MG63 (cell line): ENCODE measurements at regions not wholly inside any gene's neighbourhood (a gene's known extent, or its start where the extent isn't known, plus 50 kb on each side); places are given as distances from the start of the nearest gene placed in this dataset.

Experiments used
- DNase-seq: peaks from one replicate; pipeline ENCODE4 v3.0.0-alpha.2; 2020
- H3K27me3 ChIP-seq: fragments of 250-450 bp; sonication (Bioruptor Pico); 2 replicates; pipeline ENCODE4 v1.5.1; 2020; ENCODE audit warnings: mild to moderate bottlenecking, moderate library complexity
- H3K36me3 ChIP-seq: fragments of 250-450 bp; sonication (Bioruptor Pico); 2 replicates; pipeline ENCODE4 v1.5.1; 2020; ENCODE audit warnings: mild to moderate bottlenecking, moderate library complexity
- H3K4me3 ChIP-seq: fragments of 250-450 bp; sonication (Bioruptor Pico); 2 replicates; pipeline ENCODE4 v1.5.1; 2020; ENCODE audit warnings: mild to moderate bottlenecking, moderate library complexity
- H3K9me3 ChIP-seq: fragments of 250-450 bp; sonication (Bioruptor Pico); 2 replicates; pipeline ENCODE4 v1.5.1; 2020; ENCODE audit warnings: mild to moderate bottlenecking, moderate library complexity

- no peak for DNase-seq
- Histone ChIP-seq H3K9me3 (no peaks in the 10 kb centered on the region), H3K4me3 (no peak overlapping the region), H3K27me3 (no peaks in the 10 kb centered on the region), H3K36me3 (no peaks in the 10 kb centered on the region)
These were observed 100.4 kb upstream of the SLC44A1 start for GRCh38 chr9:105144076-105144475.

GRCh38 chr9:105144841-105145240 is 99.6 kb upstream of the SLC44A1 start:
- H3K9me3 ChIP-seq = no peaks in the 10 kb centered on the region
- H3K4me3 ChIP-seq = no peak overlapping the region
- H3K27me3 ChIP-seq = no peaks in the 10 kb centered on the region
- no peak for DNase-seq
- H3K36me3 ChIP-seq = no peaks in the 10 kb centered on the region

GRCh38 chr9:105146677-105147076 is 97.8 kb upstream of the SLC44A1 start:
- no peak for DNase-seq
- H3K27me3 ChIP-seq = no peaks in the 10 kb centered on the region
- H3K36me3 ChIP-seq = no peaks in the 10 kb centered on the region
- H3K4me3 ChIP-seq = no peak overlapping the region
- no peaks in the 10 kb centered on the region for H3K9me3 ChIP-seq

- no peaks in the 10 kb centered on the region for H3K27me3 ChIP-seq
- no peak for DNase-seq
- no peaks in the 10 kb centered on the region for H3K36me3 ChIP-seq
- H3K4me3 ChIP-seq = no peak overlapping the region
- H3K9me3 ChIP-seq = no peaks in the 10 kb centered on the region
These were observed 97.2 kb upstream of the SLC44A1 start for GRCh38 chr9:105147110-105147871.

- no peak for DNase-seq
- H3K27me3 ChIP-seq = no peaks in the 10 kb centered on the region
- H3K36me3 ChIP-seq = no peaks in the 10 kb centered on the region
- no peaks in the 10 kb centered on the region for H3K9me3 ChIP-seq
- no peak overlapping the region for H3K4me3 ChIP-seq
These were observed 96.0 kb upstream of the SLC44A1 start for GRCh38 chr9:105148328-105149006.

- Histone ChIP-seq H3K27me3 (no peaks in the 10 kb centered on the region), H3K9me3 (no peaks in the 10 kb centered on the region), H3K36me3 (no peaks in the 10 kb centered on the region), H3K4me3 (no peak overlapping the region)
- DNase-seq = no peak
These were observed 93.3 kb upstream of the SLC44A1 start for GRCh38 chr9:105150991-105151685.

GRCh38 chr9:105151686-105151995 is 92.8 kb upstream of the SLC44A1 start:
- DNase-seq = no peak
- Histone ChIP-seq H3K36me3 (no peaks in the 10 kb centered on the region), H3K27me3 (no peaks in the 10 kb centered on the region), H3K9me3 (no peaks in the 10 kb centered on the region), H3K4me3 (no peak overlapping the region)

- DNase-seq = no peak
- Histone ChIP-seq H3K36me3 (no peaks in the 10 kb centered on the region), H3K27me3 (no peaks in the 10 kb centered on the region), H3K9me3 (no peaks in the 10 kb centered on the region), H3K4me3 (no peak overlapping the region)
These were observed 89.7 kb upstream of the SLC44A1 start for GRCh38 chr9:105154723-105155191.

- Histone ChIP-seq H3K4me3 (no peak overlapping the region), H3K36me3 (no peaks in the 10 kb centered on the region), H3K27me3 (no peaks in the 10 kb centered on the region), H3K9me3 (no peaks in the 10 kb centered on the region)
- DNase-seq = peak; percentile 6
These were observed 87.3 kb upstream of the SLC44A1 start for GRCh38 chr9:105157171-105157583.

GRCh38 chr9:105158020-105158419 is 86.4 kb upstream of the SLC44A1 start:
- DNase-seq = no peak
- Histone ChIP-seq H3K4me3 (no peak overlapping the region), H3K9me3 (no peaks in the 10 kb centered on the region), H3K36me3 (no peaks in the 10 kb centered on the region), H3K27me3 (no peaks in the 10 kb centered on the region)

- Histone ChIP-seq H3K9me3 (no peaks in the 10 kb centered on the region), H3K36me3 (no peaks in the 10 kb centered on the region), H3K4me3 (no peak overlapping the region), H3K27me3 (no peaks in the 10 kb centered on the region)
- no peak for DNase-seq
These were observed 85.6 kb upstream of the SLC44A1 start for GRCh38 chr9:105158898-105159297.

- no peaks in the 10 kb centered on the region for H3K9me3 ChIP-seq
- no peak overlapping the region for H3K4me3 ChIP-seq
- no peak for DNase-seq
- H3K36me3 ChIP-seq = no peaks in the 10 kb centered on the region
- H3K27me3 ChIP-seq = no peaks in the 10 kb centered on the region
These were observed 75.6 kb upstream of the SLC44A1 start for GRCh38 chr9:105168870-105169319.

GRCh38 chr9:105171076-105171475 is 73.4 kb upstream of the SLC44A1 start:
- Histone ChIP-seq H3K36me3 (no peaks in the 10 kb centered on the region), H3K4me3 (no peak overlapping the region), H3K27me3 (no peaks in the 10 kb centered on the region), H3K9me3 (no peaks in the 10 kb centered on the region)
- no peak for DNase-seq

- H3K27me3 ChIP-seq = no peaks in the 10 kb centered on the region
- H3K4me3 ChIP-seq = no peak overlapping the region
- H3K36me3 ChIP-seq = no peaks in the 10 kb centered on the region
- DNase-seq = no peak
- H3K9me3 ChIP-seq = no peaks in the 10 kb centered on the region
These were observed 72.9 kb upstream of the SLC44A1 start for GRCh38 chr9:105171589-105171988.

- Histone ChIP-seq H3K4me3 (no peak overlapping the region), H3K36me3 (no peaks in the 10 kb centered on the region), H3K27me3 (no peaks in the 10 kb centered on the region), H3K9me3 (no peaks in the 10 kb centered on the region)
- DNase-seq = no peak
These were observed 72.0 kb upstream of the SLC44A1 start for GRCh38 chr9:105172436-105172835.

- H3K4me3 ChIP-seq = no peak overlapping the region
- no peaks in the 10 kb centered on the region for H3K36me3 ChIP-seq
- H3K9me3 ChIP-seq = no peaks in the 10 kb centered on the region
- no peaks in the 10 kb centered on the region for H3K27me3 ChIP-seq
- no peak for DNase-seq
These were observed 71.1 kb upstream of the SLC44A1 start for GRCh38 chr9:105173306-105173705.

GRCh38 chr9:105173826-105174225 is 70.6 kb upstream of the SLC44A1 start:
- Histone ChIP-seq H3K36me3 (no peaks in the 10 kb centered on the region), H3K9me3 (no peaks in the 10 kb centered on the region), H3K4me3 (no peak overlapping the region), H3K27me3 (no peaks in the 10 kb centered on the region)
- DNase-seq = no peak
